H1 (cell line): ENCODE measurements at regions not wholly inside any gene's neighbourhood (a gene's known extent, or its start where the extent isn't known, plus 50 kb on each side); places are given as distances from the start of the nearest gene placed in this dataset.

Source experiments
- CHD1 ChIP-seq: IDR thresholded peaks from 2 replicates; pipeline ENCODE4 v1.6.1; 2012; ENCODE audit warnings: low read depth, low read length, improper control_type of control experiment
- EZH2 ChIP-seq: fragments of 200-600 bp; sonication (generic); IDR thresholded peaks from 2 replicates; pipeline ENCODE4 v1.7.1; 2012; ENCODE audit warnings: low read depth, mild to moderate bottlenecking, moderate library complexity, low read length, inconsistent platforms; ENCODE audit not compliant: severe bottlenecking
- GTF2F1 ChIP-seq: IDR thresholded peaks from 2 replicates; pipeline ENCODE4 v1.6.1; 2012; ENCODE audit warnings: low read depth, low read length, improper control_type of control experiment, borderline replicate concordance
- HDAC2 ChIP-seq, 2 experiments: fragments of 300-600 bp in 1 of 2; sonication (generic) in 1 of 2; IDR thresholded peaks; 2 replicates each; pipeline ENCODE4 v1.6.1; 2011 to 2012; ENCODE audit warnings: low read depth in 2 of 2, low read length in 2 of 2, mild to moderate bottlenecking in 2 of 2, moderate library complexity in 2 of 2, borderline replicate concordance in 1 of 2, inconsistent platforms in 1 of 2
- KDM5A ChIP-seq: fragments of 200-600 bp; IDR thresholded peaks from 2 replicates; pipeline ENCODE4 v1.7.1; 2012; ENCODE audit warnings: mild to moderate bottlenecking, low read length, inconsistent platforms, mixed read lengths
- POLR2A ChIP-seq, 2 experiments: IDR thresholded peaks; 1 replicate in 1 of 2; 2 replicates in 1 of 2; pipeline ENCODE4 v1.6.1; 2011; ENCODE audit warnings: low read depth in 2 of 2, low read length in 2 of 2, mild to moderate bottlenecking in 2 of 2; ENCODE audit errors: control extremely low read depth in 1 of 2
- POLR2AphosphoS5 ChIP-seq: IDR thresholded peaks from 2 replicates; pipeline ENCODE4 v1.6.1; 2011; ENCODE audit warnings: low read depth, low read length
- RBBP5 ChIP-seq: IDR thresholded peaks from 2 replicates; pipeline ENCODE4 v1.7.1; 2012; ENCODE audit warnings: low read depth, mild to moderate bottlenecking, inconsistent platforms, low read length, moderate library complexity, borderline replicate concordance
- SIX5 ChIP-seq: IDR thresholded peaks from 2 replicates; pipeline ENCODE4 v1.6.1; 2011; ENCODE audit warnings: mild to moderate bottlenecking, low read depth, low read length
- TF ChIP-seq, protein P1 (sequence below), 3 experiments: IDR thresholded peaks; 1 replicate in 2 of 3; 2 replicates in 1 of 3; pipeline versions ENCODE4 v1.5.1 to v1.6.1; 2011; ENCODE audit warnings: low read length in 3 of 3, mild to moderate bottlenecking in 3 of 3, inconsistent platforms in 2 of 3, low read depth in 1 of 3, moderate library complexity in 1 of 3; ENCODE audit not compliant: insufficient read depth in 1 of 3; ENCODE audit errors: control extremely low read depth in 1 of 3

GRCh38 chr16:51615141-51615540, 464.1 kb upstream of the SALL1 start:
- TF ChIP-seq, protein P1, sequence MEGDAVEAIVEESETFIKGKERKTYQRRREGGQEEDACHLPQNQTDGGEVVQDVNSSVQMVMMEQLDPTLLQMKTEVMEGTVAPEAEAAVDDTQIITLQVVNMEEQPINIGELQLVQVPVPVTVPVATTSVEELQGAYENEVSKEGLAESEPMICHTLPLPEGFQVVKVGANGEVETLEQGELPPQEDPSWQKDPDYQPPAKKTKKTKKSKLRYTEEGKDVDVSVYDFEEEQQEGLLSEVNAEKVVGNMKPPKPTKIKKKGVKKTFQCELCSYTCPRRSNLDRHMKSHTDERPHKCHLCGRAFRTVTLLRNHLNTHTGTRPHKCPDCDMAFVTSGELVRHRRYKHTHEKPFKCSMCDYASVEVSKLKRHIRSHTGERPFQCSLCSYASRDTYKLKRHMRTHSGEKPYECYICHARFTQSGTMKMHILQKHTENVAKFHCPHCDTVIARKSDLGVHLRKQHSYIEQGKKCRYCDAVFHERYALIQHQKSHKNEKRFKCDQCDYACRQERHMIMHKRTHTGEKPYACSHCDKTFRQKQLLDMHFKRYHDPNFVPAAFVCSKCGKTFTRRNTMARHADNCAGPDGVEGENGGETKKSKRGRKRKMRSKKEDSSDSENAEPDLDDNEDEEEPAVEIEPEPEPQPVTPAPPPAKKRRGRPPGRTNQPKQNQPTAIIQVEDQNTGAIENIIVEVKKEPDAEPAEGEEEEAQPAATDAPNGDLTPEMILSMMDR (IDR thresholded peaks at IDR 0.05; ENCODE audit: control extremely low read depth in 1 of 3, insufficient read depth in 1 of 3, low read depth in 1 of 3, low read length in 3 of 3): no peak
- TF ChIP-seq CHD1 (no peak), KDM5A (no peak), EZH2 (no peak), RBBP5 (no peak), HDAC2 (IDR thresholded peaks at IDR 0.05; ENCODE audit: borderline replicate concordance in 1 of 2, low read depth in 2 of 2, low read length in 2 of 2) (no peak), SIX5 (no peak), POLR2A (IDR thresholded peaks at IDR 0.05; ENCODE audit: control extremely low read depth in 1 of 2, low read depth in 2 of 2, low read length in 2 of 2) (no peak), POLR2AphosphoS5 (no peak), GTF2F1 (no peak)
